SIG-M5 treated with dmso at 0.1 percent for 504 hours (cell line): ENCODE measurements at regions not wholly inside any gene's neighbourhood (a gene's known extent, or its start where the extent isn't known, plus 50 kb on each side); places are given as distances from the start of the nearest gene placed in this dataset.
A peak's percentile ranks its signal among the peaks of the same experiment; 100 is the strongest.

Source experiments
- DNase-seq: peaks from one replicate; lab custom pipeline; 2025; ENCODE audit not compliant: unreplicated experiment; lab: John Stamatoyannopoulos, UW

DNA sequence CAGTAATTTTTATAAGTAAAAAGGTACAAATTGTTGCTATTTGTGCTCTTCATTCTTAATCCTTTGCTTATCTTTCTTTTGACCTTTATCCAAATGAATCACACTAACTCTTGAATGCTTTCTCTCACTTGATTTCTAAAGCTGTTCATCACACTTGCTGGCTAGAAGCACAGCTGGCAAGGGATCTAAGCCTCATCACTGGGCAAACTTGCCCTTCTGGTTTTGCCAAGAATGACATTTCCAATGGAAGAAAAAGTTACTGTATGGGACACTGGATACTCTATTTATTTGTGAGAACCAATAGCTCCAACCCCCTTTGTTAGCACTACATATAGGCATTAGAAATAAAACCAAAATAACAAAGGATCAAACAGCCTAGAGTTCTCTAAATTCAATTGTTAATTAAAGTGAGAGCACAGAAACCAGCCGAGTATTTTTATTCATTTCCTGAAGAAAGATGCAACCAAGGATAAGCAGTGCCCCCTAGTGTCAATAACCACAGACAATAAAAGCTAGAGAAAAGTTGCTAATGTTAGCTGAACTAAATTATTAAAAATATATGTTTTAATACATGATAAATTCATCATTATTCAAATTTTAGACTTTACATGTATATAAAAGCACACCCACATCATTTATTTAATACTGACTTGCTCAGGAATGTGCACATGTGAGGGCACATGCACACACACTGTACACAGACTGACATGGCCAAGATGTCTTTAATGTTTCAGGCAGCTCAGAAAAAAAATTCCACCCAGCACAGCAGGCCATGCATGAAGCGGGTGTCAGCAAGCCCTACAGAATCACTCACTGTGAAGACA is 59.8 kb upstream of the POU5F2 start:
- peak; percentile 35 for DNase-seq

- no peak for DNase-seq
Observed at GRCh38 chr5:93794954-93795353, 53.6 kb upstream of the POU5F2 start.

GRCh38 chr5:93793159-93793781 is 51.9 kb upstream of the POU5F2 start:
- DNase-seq = no peak

DNA sequence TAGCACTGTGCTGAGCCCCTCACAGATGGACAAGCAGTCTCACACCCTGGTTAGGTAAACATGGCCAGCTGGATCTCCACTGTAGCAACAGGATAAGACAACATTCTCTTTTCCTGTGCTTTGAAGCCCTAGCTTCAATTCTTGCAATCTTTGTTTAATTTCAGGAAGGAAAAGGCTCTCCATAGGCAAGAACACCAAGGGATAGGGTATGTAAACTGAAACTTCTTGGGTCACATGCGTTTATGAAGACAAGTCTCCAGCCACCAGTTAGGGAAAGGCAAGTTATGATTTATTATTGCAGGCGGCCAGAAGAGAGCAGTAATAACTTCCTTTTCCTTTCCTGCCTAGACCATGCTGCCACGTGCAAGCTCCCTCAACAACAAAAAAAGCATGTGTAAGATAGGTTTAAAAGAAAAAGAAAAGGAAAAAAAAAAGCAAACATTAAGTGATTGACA is 50.1 kb upstream of the POU5F2 start:
- DNase-seq = peak; percentile 19
